H1 (cell line): ENCODE measurements at regions not wholly inside any gene's neighbourhood (a gene's known extent, or its start where the extent isn't known, plus 50 kb on each side); places are given as distances from the start of the nearest gene placed in this dataset.

Source experiments
- BACH1 ChIP-seq: IDR thresholded peaks from 2 replicates; pipeline ENCODE4 v1.6.1; 2012; ENCODE audit warnings: low read length, improper control_type of control experiment
- CHD2 ChIP-seq: IDR thresholded peaks from 2 replicates; pipeline ENCODE4 v1.6.1; 2012; ENCODE audit warnings: low read length, improper control_type of control experiment
- TF ChIP-seq, protein P1 (sequence below): fragments of 300-600 bp; sonication (generic); IDR thresholded peaks from 2 replicates; pipeline ENCODE4 v1.7.1; 2012; ENCODE audit warnings: low read length, moderate library complexity, mild to moderate bottlenecking, inconsistent platforms; ENCODE audit not compliant: insufficient replicate concordance

DNA sequence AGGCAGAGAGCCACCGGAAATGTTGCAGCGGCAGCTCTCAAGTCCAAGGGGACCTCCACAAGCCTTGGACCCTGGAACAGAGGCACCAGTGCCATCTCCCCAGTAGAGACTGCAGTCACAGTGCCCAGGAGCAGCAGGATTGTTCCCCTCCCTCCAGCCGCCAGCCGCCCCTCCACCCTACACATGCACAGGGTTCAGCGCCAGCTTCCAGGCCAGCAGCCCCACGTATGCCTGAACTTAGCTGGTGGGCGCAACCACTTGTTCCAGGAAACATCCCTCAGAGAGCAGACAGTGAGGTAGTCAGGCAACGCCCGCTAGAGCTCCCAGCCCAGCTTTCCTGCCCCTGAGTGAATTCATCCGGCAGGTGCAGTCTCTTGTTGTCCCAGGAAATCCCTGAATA is 1098.1 kb upstream of the NCAM2 start (continued):
- TF ChIP-seq CHD2: no peak
- TF ChIP-seq, protein P1, sequence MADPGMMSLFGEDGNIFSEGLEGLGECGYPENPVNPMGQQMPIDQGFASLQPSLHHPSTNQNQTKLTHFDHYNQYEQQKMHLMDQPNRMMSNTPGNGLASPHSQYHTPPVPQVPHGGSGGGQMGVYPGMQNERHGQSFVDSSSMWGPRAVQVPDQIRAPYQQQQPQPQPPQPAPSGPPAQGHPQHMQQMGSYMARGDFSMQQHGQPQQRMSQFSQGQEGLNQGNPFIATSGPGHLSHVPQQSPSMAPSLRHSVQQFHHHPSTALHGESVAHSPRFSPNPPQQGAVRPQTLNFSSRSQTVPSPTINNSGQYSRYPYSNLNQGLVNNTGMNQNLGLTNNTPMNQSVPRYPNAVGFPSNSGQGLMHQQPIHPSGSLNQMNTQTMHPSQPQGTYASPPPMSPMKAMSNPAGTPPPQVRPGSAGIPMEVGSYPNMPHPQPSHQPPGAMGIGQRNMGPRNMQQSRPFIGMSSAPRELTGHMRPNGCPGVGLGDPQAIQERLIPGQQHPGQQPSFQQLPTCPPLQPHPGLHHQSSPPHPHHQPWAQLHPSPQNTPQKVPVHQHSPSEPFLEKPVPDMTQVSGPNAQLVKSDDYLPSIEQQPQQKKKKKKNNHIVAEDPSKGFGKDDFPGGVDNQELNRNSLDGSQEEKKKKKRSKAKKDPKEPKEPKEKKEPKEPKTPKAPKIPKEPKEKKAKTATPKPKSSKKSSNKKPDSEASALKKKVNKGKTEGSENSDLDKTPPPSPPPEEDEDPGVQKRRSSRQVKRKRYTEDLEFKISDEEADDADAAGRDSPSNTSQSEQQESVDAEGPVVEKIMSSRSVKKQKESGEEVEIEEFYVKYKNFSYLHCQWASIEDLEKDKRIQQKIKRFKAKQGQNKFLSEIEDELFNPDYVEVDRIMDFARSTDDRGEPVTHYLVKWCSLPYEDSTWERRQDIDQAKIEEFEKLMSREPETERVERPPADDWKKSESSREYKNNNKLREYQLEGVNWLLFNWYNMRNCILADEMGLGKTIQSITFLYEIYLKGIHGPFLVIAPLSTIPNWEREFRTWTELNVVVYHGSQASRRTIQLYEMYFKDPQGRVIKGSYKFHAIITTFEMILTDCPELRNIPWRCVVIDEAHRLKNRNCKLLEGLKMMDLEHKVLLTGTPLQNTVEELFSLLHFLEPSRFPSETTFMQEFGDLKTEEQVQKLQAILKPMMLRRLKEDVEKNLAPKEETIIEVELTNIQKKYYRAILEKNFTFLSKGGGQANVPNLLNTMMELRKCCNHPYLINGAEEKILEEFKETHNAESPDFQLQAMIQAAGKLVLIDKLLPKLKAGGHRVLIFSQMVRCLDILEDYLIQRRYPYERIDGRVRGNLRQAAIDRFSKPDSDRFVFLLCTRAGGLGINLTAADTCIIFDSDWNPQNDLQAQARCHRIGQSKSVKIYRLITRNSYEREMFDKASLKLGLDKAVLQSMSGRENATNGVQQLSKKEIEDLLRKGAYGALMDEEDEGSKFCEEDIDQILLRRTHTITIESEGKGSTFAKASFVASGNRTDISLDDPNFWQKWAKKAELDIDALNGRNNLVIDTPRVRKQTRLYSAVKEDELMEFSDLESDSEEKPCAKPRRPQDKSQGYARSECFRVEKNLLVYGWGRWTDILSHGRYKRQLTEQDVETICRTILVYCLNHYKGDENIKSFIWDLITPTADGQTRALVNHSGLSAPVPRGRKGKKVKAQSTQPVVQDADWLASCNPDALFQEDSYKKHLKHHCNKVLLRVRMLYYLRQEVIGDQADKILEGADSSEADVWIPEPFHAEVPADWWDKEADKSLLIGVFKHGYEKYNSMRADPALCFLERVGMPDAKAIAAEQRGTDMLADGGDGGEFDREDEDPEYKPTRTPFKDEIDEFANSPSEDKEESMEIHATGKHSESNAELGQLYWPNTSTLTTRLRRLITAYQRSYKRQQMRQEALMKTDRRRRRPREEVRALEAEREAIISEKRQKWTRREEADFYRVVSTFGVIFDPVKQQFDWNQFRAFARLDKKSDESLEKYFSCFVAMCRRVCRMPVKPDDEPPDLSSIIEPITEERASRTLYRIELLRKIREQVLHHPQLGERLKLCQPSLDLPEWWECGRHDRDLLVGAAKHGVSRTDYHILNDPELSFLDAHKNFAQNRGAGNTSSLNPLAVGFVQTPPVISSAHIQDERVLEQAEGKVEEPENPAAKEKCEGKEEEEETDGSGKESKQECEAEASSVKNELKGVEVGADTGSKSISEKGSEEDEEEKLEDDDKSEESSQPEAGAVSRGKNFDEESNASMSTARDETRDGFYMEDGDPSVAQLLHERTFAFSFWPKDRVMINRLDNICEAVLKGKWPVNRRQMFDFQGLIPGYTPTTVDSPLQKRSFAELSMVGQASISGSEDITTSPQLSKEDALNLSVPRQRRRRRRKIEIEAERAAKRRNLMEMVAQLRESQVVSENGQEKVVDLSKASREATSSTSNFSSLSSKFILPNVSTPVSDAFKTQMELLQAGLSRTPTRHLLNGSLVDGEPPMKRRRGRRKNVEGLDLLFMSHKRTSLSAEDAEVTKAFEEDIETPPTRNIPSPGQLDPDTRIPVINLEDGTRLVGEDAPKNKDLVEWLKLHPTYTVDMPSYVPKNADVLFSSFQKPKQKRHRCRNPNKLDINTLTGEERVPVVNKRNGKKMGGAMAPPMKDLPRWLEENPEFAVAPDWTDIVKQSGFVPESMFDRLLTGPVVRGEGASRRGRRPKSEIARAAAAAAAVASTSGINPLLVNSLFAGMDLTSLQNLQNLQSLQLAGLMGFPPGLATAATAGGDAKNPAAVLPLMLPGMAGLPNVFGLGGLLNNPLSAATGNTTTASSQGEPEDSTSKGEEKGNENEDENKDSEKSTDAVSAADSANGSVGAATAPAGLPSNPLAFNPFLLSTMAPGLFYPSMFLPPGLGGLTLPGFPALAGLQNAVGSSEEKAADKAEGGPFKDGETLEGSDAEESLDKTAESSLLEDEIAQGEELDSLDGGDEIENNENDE: no peak
- no peak for TF ChIP-seq BACH1
